ENCODE measurements at regions not wholly inside any gene's neighbourhood (a gene's known extent, or its start where the extent isn't known, plus 50 kb on each side); places are given as distances from the start of the nearest gene placed in this dataset.

GRCh38 chr2:7452110-7452876 lies 535.1 kb downstream of the RNF144A start (continued):
- no peak for TF ChIP-seq ZFP91 (CRISPR knock-in tag; IDR thresholded peaks at IDR 0.05)
- TF ChIP-seq SRSF3 (IDR thresholded peaks at IDR 0.05; ENCODE audit: insufficient read depth, low read length): no peak
- no peak for TF ChIP-seq STAG1 (CRISPR knock-in tag; IDR thresholded peaks at IDR 0.05; ENCODE audit: borderline replicate concordance)
- TF ChIP-seq ZNF512 (tag; IDR thresholded peaks at IDR 0.05): no peak
- TF ChIP-seq ZBTB9 (CRISPR knock-in tag; IDR thresholded peaks at IDR 0.05): no peak
- TF ChIP-seq BCL6 (CRISPR knock-in tag; IDR thresholded peaks at IDR 0.05): no peak

All from K562 (cell line).